DMS53 (cell line): ENCODE measurements at regions not wholly inside any gene's neighbourhood (a gene's known extent, or its start where the extent isn't known, plus 50 kb on each side); places are given as distances from the start of the nearest gene placed in this dataset.

ENCODE experiments used
- DNase-seq: peaks from one replicate; lab custom pipeline; 2025; lab: John Stamatoyannopoulos, UW

- no peak for DNase-seq
Measured at GRCh38 chr14:101357038-101357437, 204.3 kb upstream of the DIO3 start.

- no peak for DNase-seq
Measured at GRCh38 chr14:101357559-101358319, 203.6 kb upstream of the DIO3 start.

GRCh38 chr14:101358320-101359125, 202.8 kb upstream of the DIO3 start:
- DNase-seq = no peak

DNA sequence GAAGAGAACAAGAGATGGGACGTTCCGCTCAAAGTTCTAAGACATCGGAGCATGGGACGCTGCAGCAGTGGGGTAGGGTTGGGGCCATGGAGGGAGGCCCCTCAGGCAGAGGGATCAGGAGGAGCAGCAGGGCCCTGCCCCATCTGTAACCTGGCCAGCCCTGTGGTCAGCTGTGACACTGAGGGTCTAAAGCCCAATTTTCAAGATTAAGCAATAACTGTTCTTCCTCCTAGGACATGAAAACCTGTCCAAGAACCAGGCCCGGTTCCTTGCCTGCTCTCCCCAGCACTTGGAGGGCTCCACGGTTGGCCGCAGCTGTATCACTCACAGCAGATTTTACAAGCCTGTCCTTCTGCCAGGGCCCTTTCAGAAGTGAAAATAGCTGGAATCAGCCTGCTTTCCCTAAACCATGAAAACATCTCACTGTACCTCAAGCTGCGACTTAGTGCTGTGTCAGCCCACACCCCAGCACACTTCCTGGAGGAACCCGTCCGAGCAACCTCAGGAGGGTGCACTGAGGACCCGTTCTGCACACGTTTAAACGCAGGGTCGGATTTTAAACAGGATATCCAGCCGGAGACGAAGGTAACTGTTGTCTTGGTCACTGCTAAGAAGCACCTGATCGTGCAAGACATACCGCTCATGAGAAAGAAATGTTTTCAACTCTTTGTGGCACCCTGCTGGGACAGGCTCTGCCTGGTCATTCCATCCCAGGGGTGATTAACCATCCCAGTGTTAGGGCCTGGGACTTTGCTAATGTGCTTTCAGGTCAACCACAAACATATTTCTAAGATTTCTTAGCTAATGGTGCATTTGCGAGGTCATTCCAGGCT, 201.9 kb upstream of the DIO3 start:
- no peak for DNase-seq

GRCh38 chr14:101360054-101360911, 201.0 kb upstream of the DIO3 start:
- no peak for DNase-seq

DNA sequence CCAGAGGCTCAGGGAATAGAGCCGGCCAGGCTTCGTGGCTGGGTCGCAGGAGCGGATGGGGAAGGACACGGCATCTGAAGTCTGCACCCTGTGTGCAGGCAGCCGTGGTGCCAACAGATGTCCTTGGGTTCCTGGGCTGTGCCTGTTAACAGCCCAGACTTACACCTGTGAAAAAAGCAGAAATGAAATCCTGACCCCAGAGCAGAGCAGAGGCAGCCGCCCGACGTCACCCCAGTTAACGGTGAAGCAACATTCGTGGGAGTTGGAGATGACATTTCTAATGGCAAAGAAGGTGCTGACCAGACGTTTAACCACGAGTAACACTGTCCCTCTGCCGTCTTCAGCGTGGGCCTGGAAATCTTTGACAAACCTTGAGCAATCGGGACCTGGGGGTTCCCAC, 200.3 kb upstream of the DIO3 start:
- no peak for DNase-seq

- DNase-seq = no peak
Measured at GRCh38 chr14:101361451-101362433, 199.6 kb upstream of the DIO3 start.

GRCh38 chr14:101362529-101363260, 198.6 kb upstream of the DIO3 start:
- no peak for DNase-seq

DNA sequence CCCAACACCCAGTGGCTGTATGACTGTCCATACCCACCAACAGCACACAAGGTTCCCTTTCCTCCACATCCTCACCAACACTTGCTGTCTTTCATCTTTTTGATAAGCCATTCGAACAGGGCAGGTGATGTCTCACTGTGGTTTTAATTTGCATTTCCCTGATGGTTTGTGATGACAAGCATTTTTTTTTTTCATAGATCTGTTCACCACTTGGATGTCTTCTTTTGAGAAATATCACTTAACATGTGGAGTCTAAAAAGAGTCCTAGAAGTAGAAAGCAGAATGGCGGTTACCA, 198.1 kb upstream of the DIO3 start:
- DNase-seq = no peak

DNA sequence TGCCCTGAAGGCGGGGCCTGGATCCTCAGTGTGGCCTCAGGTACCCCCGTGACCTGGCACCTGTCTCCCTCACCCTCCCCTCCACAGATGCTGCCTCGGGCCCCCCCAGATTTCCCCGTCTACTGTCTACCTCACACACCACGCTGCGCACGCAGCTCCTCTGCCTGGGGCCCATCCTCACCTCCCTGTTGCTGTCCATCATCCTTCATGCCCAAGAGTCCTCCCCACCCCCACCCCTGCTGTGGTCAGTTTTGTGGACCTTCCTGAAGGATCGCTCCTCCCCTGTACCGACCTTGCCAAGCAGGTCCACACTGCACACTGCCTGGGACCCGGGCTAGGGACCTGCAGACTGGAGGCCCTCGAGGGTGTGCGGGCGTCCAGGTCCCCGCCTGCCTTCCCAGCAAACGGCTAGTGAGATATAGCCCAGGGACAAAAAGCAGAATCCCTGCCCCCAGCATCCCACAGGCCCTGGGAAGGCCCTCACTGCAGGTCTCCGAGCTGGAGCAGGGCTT, 197.4 kb upstream of the DIO3 start:
- no peak for DNase-seq

- no peak for DNase-seq
Measured at GRCh38 chr14:101364503-101365328, 196.6 kb upstream of the DIO3 start.

GRCh38 chr14:101365329-101366158, 195.8 kb upstream of the DIO3 start:
- no peak for DNase-seq

- no peak for DNase-seq
Measured at GRCh38 chr14:101367421-101368261, 193.7 kb upstream of the DIO3 start.

DNA sequence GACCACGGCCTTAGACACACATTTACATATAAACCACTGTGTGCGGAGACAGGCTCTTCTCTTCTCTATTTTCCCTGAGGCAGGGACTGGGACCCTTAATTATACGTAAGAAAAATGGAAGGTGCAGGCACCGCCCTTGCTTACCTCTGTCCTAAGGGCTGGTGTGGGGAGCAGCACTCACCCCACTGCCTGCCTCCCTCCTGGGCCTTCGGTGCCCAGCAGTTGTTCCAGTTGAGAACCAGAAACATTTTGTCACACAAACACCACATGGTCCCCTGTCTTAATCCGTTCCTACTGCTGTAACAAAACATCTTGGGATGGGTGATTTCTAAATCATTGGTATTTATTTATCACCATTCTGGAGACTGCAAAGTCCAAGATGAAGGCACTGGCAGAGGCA, 192.7 kb upstream of the DIO3 start:
- no peak for DNase-seq

GRCh38 chr14:101369194-101369915, 191.9 kb upstream of the DIO3 start:
- no peak for DNase-seq

DNA sequence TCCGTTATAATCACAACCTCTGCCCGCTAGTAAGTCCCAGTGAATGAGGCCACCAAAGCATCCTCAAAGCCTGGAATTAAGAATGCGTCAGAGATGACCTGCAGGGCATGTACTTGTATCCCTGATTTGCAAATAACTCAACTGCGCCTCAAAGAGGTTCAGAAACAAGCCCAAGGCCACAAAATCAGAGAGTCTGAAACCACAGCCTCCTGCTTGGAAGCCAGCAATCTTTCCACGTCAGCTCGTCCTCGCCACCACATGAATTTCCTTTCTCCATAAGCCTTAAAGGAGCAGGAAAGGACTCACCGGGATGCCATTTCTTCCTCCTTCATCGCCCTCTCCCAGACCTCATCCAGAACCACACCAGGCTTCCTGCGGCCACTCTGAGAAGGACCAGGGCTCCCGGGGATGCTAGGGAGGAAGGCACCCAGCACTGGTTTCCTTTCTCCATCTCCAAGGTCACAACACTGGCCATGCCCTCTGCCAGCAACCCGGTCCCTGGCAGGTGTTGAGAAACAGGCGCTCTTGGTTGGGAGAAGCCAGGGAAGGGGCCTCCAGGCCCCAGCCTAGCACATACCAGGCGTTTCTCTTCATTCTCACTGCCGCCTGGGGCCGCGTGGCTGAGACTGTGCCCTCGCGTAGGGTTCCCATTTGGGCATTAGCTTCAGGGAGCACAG, 191.2 kb upstream of the DIO3 start:
- DNase-seq = no peak
